Ishikawa (cell line): ENCODE measurements at regions not wholly inside any gene's neighbourhood (a gene's known extent, or its start where the extent isn't known, plus 50 kb on each side); places are given as distances from the start of the nearest gene placed in this dataset.

Experiments used
- CEBPB ChIP-seq: IDR thresholded peaks from 2 replicates; pipeline ENCODE4 v1.6.1; 2012
- CREB1 ChIP-seq: IDR thresholded peaks from 2 replicates; pipeline ENCODE4 v1.6.1; 2012; ENCODE audit warnings: low read depth
- EGR1 ChIP-seq: IDR thresholded peaks from 2 replicates; pipeline ENCODE4 v1.6.1; 2012
- EP300 ChIP-seq: IDR thresholded peaks from 2 replicates; pipeline ENCODE4 v1.6.1; 2012; ENCODE audit warnings: borderline replicate concordance
- FOXM1 ChIP-seq: IDR thresholded peaks from 2 replicates; pipeline ENCODE4 v1.6.1; 2012; ENCODE audit warnings: low read depth, borderline replicate concordance
- MAX ChIP-seq: IDR thresholded peaks from 2 replicates; pipeline ENCODE4 v1.6.1; 2012
- NFIC ChIP-seq: IDR thresholded peaks from 2 replicates; pipeline ENCODE4 v1.6.1; 2012
- RAD21 ChIP-seq: IDR thresholded peaks from 2 replicates; pipeline ENCODE4 v1.6.1; 2012; ENCODE audit warnings: low read depth
- REST ChIP-seq: IDR thresholded peaks from 2 replicates; pipeline ENCODE4 v1.6.1; 2012; ENCODE audit warnings: low read depth, mild to moderate bottlenecking
- TAF1 ChIP-seq: IDR thresholded peaks from 2 replicates; pipeline ENCODE4 v1.6.1; 2012; ENCODE audit warnings: low read depth, mild to moderate bottlenecking
- TCF12 ChIP-seq: IDR thresholded peaks from 2 replicates; pipeline ENCODE4 v1.6.1; 2012; ENCODE audit warnings: low read depth
- TEAD4 ChIP-seq: IDR thresholded peaks from 2 replicates; pipeline ENCODE4 v1.6.1; 2012
- USF1 ChIP-seq: IDR thresholded peaks from 2 replicates; pipeline ENCODE4 v1.6.1; 2012
- YY1 ChIP-seq: IDR thresholded peaks from 2 replicates; pipeline ENCODE4 v1.6.1; 2012; ENCODE audit warnings: low read depth
- ZBTB7A ChIP-seq: IDR thresholded peaks from 2 replicates; pipeline ENCODE4 v1.6.1; 2012; ENCODE audit warnings: low read depth

- TF ChIP-seq MAX = no peak
These were observed 879.5 kb downstream of the SORCS1 start for GRCh38 chr10:106284802-106285587.

- TF ChIP-seq TAF1 = no peak
- no peak for TF ChIP-seq CREB1
- TF ChIP-seq RAD21 = no peak
- TF ChIP-seq NFIC = no peak
- no peak for TF ChIP-seq TEAD4
- TF ChIP-seq FOXM1 = no peak
- no peak for TF ChIP-seq ZBTB7A
- TF ChIP-seq MAX = no peak
- no peak for TF ChIP-seq USF1
- TF ChIP-seq YY1 = no peak
- TF ChIP-seq EGR1 = no peak
These were observed 883.5 kb downstream of the SORCS1 start for GRCh38 chr10:106280896-106281460.

GRCh38 chr10:106278383-106278782, 886.1 kb downstream of the SORCS1 start:
- no peak for TF ChIP-seq RAD21
- no peak for TF ChIP-seq EGR1
- no peak for TF ChIP-seq USF1
- no peak for TF ChIP-seq NFIC
- TF ChIP-seq REST = no peak
- no peak for TF ChIP-seq TCF12
- no peak for TF ChIP-seq MAX
- no peak for TF ChIP-seq CREB1
- TF ChIP-seq TAF1 = no peak
- no peak for TF ChIP-seq EP300
- no peak for TF ChIP-seq YY1
- no peak for TF ChIP-seq TEAD4
- no peak for TF ChIP-seq ZBTB7A
- TF ChIP-seq FOXM1 = no peak
- TF ChIP-seq CEBPB = no peak

- TF ChIP-seq RAD21 (no peak), NFIC (no peak), CEBPB (no peak), YY1 (no peak), TEAD4 (no peak), MAX (no peak), TCF12 (no peak), CREB1 (no peak)
These were observed 893.3 kb downstream of the SORCS1 start for GRCh38 chr10:106271237-106271636.

GRCh38 chr10:106268000-106268399, 896.5 kb downstream of the SORCS1 start:
- TF ChIP-seq TAF1 (no peak), REST (no peak), YY1 (no peak), EP300 (no peak), FOXM1 (no peak), CEBPB (no peak), RAD21 (no peak), USF1 (no peak), TEAD4 (no peak), TCF12 (no peak), EGR1 (no peak), CREB1 (no peak), ZBTB7A (no peak)
